Peyer's patch (tissue), 4 donors: ENCODE measurements at regions not wholly inside any gene's neighbourhood (a gene's known extent, or its start where the extent isn't known, plus 50 kb on each side); places are given as distances from the start of the nearest gene placed in this dataset.

ENCODE experiments used
- DNase-seq, 3 donors: peaks; one replicate each; pipeline ENCODE4 v3.0.0-alpha.2; 2017 to 2019
- H3K27ac ChIP-seq, 4 donors: fragments of 200-600 bp; sonication (generic); one replicate each; pipeline ENCODE4 v1.5.1; 2016 to 2019
- H3K27me3 ChIP-seq, 2 donors: fragments of 200-600 bp; sonication (generic); one replicate each; pipeline ENCODE4 v1.5.1; 2019
- H3K36me3 ChIP-seq, 3 donors: fragments of 200-600 bp; sonication (generic); one replicate each; pipeline ENCODE4 v1.5.1; 2016 to 2019
- H3K4me1 ChIP-seq, 4 donors: fragments of 200-600 bp; sonication (generic); one replicate each; pipeline ENCODE4 v1.5.1; 2016 to 2019
- H3K4me3 ChIP-seq, 4 donors: fragments of 200-600 bp; sonication (generic); 1 replicate in 3 of 4; 2 replicates in 1 of 4; pipeline ENCODE4 v1.5.1; 2016 to 2019; ENCODE audit warnings: mild to moderate bottlenecking in 1 of 4
- H3K9me3 ChIP-seq, 4 donors: fragments of 200-600 bp; sonication (generic); one replicate each; pipeline ENCODE4 v1.5.1; 2016 to 2019; ENCODE audit warnings: mild to moderate bottlenecking in 1 of 4
- CTCF ChIP-seq, 6 experiments: fragments of 450-650 bp in 4 of 6; fragments of 200-600 bp in 2 of 6; sonication (generic) in 1 of 6; IDR thresholded peaks; one replicate each; pipeline ENCODE4 v1.5.1; 2017 to 2019; ENCODE audit warnings: antibody characterized with exemption in 6 of 6, mild to moderate bottlenecking in 3 of 6, moderate library complexity in 1 of 6
- POLR2A ChIP-seq, 2 donors: fragments of 450-650 bp; IDR thresholded peaks; one replicate each; pipeline ENCODE4 v1.5.1; 2017; ENCODE audit warnings: antibody characterized with exemption in 2 of 2, mild to moderate bottlenecking in 2 of 2, moderate library complexity in 2 of 2

GRCh38 chr12:63068857-63069442 is 82.1 kb downstream of the AVPR1A start:
- Histone ChIP-seq H3K27ac (no peak overlapping the region), H3K36me3 (no peaks in the 10 kb centered on the region), H3K4me1 (no peaks in the 10 kb centered on the region), H3K4me3 (no peak overlapping the region), H3K27me3 (no peaks in the 10 kb centered on the region), H3K9me3 (no peaks in the 10 kb centered on the region)
- no peak for DNase-seq
- TF ChIP-seq CTCF (IDR thresholded peaks at IDR 0.05) = peak in 3 of 6 experiments; percentile 54 to 56 (median 55)
- no peak for TF ChIP-seq POLR2A (IDR thresholded peaks at IDR 0.05)

GRCh38 chr12:63066782-63067181 is 84.2 kb downstream of the AVPR1A start:
- TF ChIP-seq CTCF (IDR thresholded peaks at IDR 0.05) = no peak
- no peak for TF ChIP-seq POLR2A (IDR thresholded peaks at IDR 0.05)
- H3K27ac ChIP-seq = no peak overlapping the region

GRCh38 chr12:63066136-63066535 is 84.9 kb downstream of the AVPR1A start:
- Histone ChIP-seq H3K9me3 (no peaks in the 10 kb centered on the region), H3K27ac (no peak overlapping the region), H3K27me3 (no peaks in the 10 kb centered on the region), H3K4me3 (no peak overlapping the region), H3K36me3 (no peaks in the 10 kb centered on the region), H3K4me1 (no peaks in the 10 kb centered on the region)
- no peak for DNase-seq
- no peak for TF ChIP-seq POLR2A (IDR thresholded peaks at IDR 0.05)
- no peak for TF ChIP-seq CTCF (IDR thresholded peaks at IDR 0.05)

More at GRCh38 chr12:63066782-63067181, 84.2 kb downstream of the AVPR1A start:
- Histone ChIP-seq H3K4me1 (no peaks in the 10 kb centered on the region), H3K9me3 (no peaks in the 10 kb centered on the region), H3K4me3 (no peak overlapping the region), H3K36me3 (no peaks in the 10 kb centered on the region), H3K27me3 (no peaks in the 10 kb centered on the region)
- no peak for DNase-seq

- H3K9me3 ChIP-seq = no peaks in the 10 kb centered on the region
- no peak overlapping the region for H3K27ac ChIP-seq
- H3K27me3 ChIP-seq = no peaks in the 10 kb centered on the region
- H3K36me3 ChIP-seq = no peaks in the 10 kb centered on the region
- no peak for DNase-seq
- no peaks in the 10 kb centered on the region for H3K4me1 ChIP-seq
- no peak overlapping the region for H3K4me3 ChIP-seq
- TF ChIP-seq CTCF (IDR thresholded peaks at IDR 0.05) (no peak), POLR2A (IDR thresholded peaks at IDR 0.05) (no peak)
Observed at GRCh38 chr12:63064080-63064479, 86.9 kb downstream of the AVPR1A start.

- TF ChIP-seq POLR2A (IDR thresholded peaks at IDR 0.05) = no peak
- TF ChIP-seq CTCF (IDR thresholded peaks at IDR 0.05) = no peak
Observed at GRCh38 chr12:63056649-63057048, 94.4 kb downstream of the AVPR1A start.

GRCh38 chr12:63052696-63053095 is 98.3 kb downstream of the AVPR1A start:
- Histone ChIP-seq H3K9me3 (no peaks in the 10 kb centered on the region), H3K4me3 (no peak overlapping the region), H3K36me3 (no peaks in the 10 kb centered on the region), H3K27me3 (no peaks in the 10 kb centered on the region), H3K4me1 (no peaks in the 10 kb centered on the region), H3K27ac (no peak overlapping the region)
- TF ChIP-seq POLR2A (IDR thresholded peaks at IDR 0.05) (no peak), CTCF (IDR thresholded peaks at IDR 0.05) (no peak)
- no peak for DNase-seq

More at GRCh38 chr12:63056649-63057048, 94.4 kb downstream of the AVPR1A start:
- no peak for DNase-seq
- H3K36me3 ChIP-seq = no peaks in the 10 kb centered on the region
- no peak overlapping the region for H3K4me3 ChIP-seq
- no peak overlapping the region for H3K27ac ChIP-seq
- H3K4me1 ChIP-seq = no peaks in the 10 kb centered on the region
- H3K9me3 ChIP-seq = no peaks in the 10 kb centered on the region
- no peaks in the 10 kb centered on the region for H3K27me3 ChIP-seq
